Heart left ventricle (tissue), 16 donors: ENCODE measurements at regions not wholly inside any gene's neighbourhood (a gene's known extent, or its start where the extent isn't known, plus 50 kb on each side); places are given as distances from the start of the nearest gene placed in this dataset.
A peak's percentile ranks its signal among the peaks of the same experiment; 100 is the strongest.

Experiments
- ATAC-seq, 4 donors: fragments of 200-7000 bp; cut with Tn5 transposase; one replicate each; pipeline ENCODE4 v1.9.1; 2020 to 2022; ENCODE audit warnings: moderate library complexity in 4 of 4, mild to moderate bottlenecking in 3 of 4, moderate number of reproducible peaks in 1 of 4
- DNase-seq, 5 donors: peaks; one replicate each; pipeline ENCODE4 v3.0.0-alpha.2; 2020
- H3K27ac ChIP-seq, 12 donors: fragments of 200-600 bp; sonication (generic) in 4 of 12; one replicate each; pipeline versions ENCODE4 v1.5.0 to v1.8.0; 2016 to 2022; ENCODE audit warnings: mild to moderate bottlenecking in 2 of 12
- H3K27me3 ChIP-seq, 9 donors: fragments of 200-600 bp; sonication (generic) in 2 of 9; one replicate each; pipeline versions ENCODE4 v1.5.1 to v1.8.0; 2016 to 2022; ENCODE audit warnings: mild to moderate bottlenecking in 3 of 9
- H3K36me3 ChIP-seq, 9 donors: fragments of 200-600 bp; sonication (generic) in 2 of 9; one replicate each; pipeline versions ENCODE4 v1.5.0 to v1.8.0; 2018 to 2022; ENCODE audit warnings: mild to moderate bottlenecking in 2 of 9
- H3K4me1 ChIP-seq, 12 donors: fragments of 200-600 bp; sonication (generic) in 4 of 12; one replicate each; pipeline versions ENCODE4 v1.5.0 to v1.8.0; 2016 to 2022; ENCODE audit warnings: mild to moderate bottlenecking in 3 of 12
- H3K4me3 ChIP-seq, 12 donors: fragments of 200-600 bp; sonication (generic) in 4 of 12; one replicate each; pipeline versions ENCODE4 v1.5.0 to v1.8.0; 2017 to 2022; ENCODE audit warnings: mild to moderate bottlenecking in 9 of 12, moderate library complexity in 4 of 12
- H3K9me3 ChIP-seq, 12 donors: fragments of 200-600 bp; sonication (generic) in 4 of 12; one replicate each; pipeline versions ENCODE4 v1.5.0 to v1.8.0; 2016 to 2022; ENCODE audit warnings: mild to moderate bottlenecking in 1 of 12
- POLR2A ChIP-seq, 2 donors: fragments of 450-650 bp; IDR thresholded peaks; one replicate each; pipeline ENCODE4 v1.6.1; 2017; ENCODE audit warnings: antibody characterized with exemption in 2 of 2, mild to moderate bottlenecking in 2 of 2, moderate library complexity in 2 of 2
- whole genome bisulfite sequencing, 4 donors: extraction: QIAGEN DNeasy Blood & Tissue Kit in 2 of 4; methylation state at CpG; one replicate each; pipeline versions ENCODE4 v1.1.5 to v1.1.7; 2013 to 2018; 5-methylcytosine and 5-hydroxymethylcytosine counted together
- intact Hi-C, 10 donors: fragments of 100-400 bp; cut with DNase I; formaldehyde crosslinking; loops; one replicate each; pipeline versions ENCODE4 v1.11.1 to v1.14.2; 2022
- TF ChIP-seq, protein P1 (sequence below), 12 donors: fragments of 200-600 bp; sonication (generic) in 4 of 12; IDR thresholded peaks; one replicate each; pipeline versions ENCODE4 v1.5.0 to v1.8.0; 2018 to 2022; ENCODE audit warnings: antibody characterized with exemption in 12 of 12, mild to moderate bottlenecking in 5 of 12
- donor health status: ischemic (EF 13 %, LVEDD 7.1; RV severe dilation, severe dysfunction).
- donor health status: healthy with polysubstance abuse.
- donor health status: DM: no; HTN: yes; CAD: no.
- donor health status: DM: no; HTN: no; CAD: no.
- donor health status: ischemic (EF 25% LVEDD 6.9; RV normal size, moderate dysfunction).
- donor health status: ischemic (EF 25% LVEDD 5.7; RV mildly dilated, moderate dysfunction).
- donor health status: healthy.
- donor health status: DM: yes; HTN: yes; CAD: no.
- donor health status: ischemic (EF 35%, LVEDD 5.7; RV mildly dilated, moderate dysfunction).
- donor health status: nonischemic (EF 11% LVEDD 7.7; RV severe dilation, severe dysfunction).
- donor health status: DM: yes; HTN: yes; CAD: no.
- donor health status: PGD.
- donor health status: ischemic (EF 29% LVEDD 5.4; RV normal size, mild dysfunction).
- donor health status: nonischemic (EF 23%, LVEDD 6.1; RV moderate dilation, normal function).

DNA sequence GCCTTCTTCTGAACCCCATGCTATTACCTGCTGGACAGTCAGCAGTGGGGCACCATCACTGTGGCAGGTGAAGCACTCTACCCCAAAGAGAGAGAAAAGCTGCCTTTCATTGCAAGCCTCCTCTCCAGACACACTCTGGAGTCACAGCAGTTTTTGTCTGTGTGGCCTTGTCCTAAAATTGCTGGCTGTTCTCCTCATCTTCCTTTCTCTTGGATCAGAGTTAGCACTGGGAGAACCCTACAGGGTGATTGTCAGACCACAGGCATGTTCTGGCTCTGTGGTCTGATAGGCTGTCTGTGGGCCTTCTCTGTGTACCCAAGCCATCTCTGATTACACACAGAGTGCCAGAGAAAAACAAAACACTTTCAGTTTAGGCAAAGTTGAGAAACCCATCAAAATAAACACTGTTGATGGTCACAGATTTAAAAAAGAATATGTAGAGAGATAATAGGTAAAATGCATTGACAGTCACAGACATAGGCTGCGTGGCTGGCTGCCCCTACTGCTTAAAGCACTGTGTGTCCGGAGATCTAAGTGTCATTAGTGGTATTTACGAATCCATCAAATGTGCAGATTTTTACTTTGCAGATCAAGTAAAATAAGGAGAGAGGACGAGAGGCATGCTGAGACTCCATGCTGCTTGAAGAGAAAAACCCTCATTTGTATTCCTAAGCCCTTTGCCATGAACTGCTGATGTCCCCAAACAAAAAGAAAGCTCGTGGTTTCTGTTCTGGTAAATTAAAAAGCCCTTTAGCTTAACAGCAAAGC, 689.9 kb downstream of the TUSC7 start:
- intact Hi-C loops: no loop called here
- Histone ChIP-seq H3K27me3 (peaks cover 0 to 16% (median 0%) of the 10 kb centered on the region in 9 donors), H3K4me1 (peaks cover 0 to 6% (median 0%) of the 10 kb centered on the region in 12 donors), H3K36me3 (no peaks in the 10 kb centered on the region), H3K9me3 (no peaks in the 10 kb centered on the region), H3K27ac (no peak overlapping the region), H3K4me3 (peak overlapping the region in 1 of 12 donors; percentile 15)
- TF ChIP-seq, protein P1, sequence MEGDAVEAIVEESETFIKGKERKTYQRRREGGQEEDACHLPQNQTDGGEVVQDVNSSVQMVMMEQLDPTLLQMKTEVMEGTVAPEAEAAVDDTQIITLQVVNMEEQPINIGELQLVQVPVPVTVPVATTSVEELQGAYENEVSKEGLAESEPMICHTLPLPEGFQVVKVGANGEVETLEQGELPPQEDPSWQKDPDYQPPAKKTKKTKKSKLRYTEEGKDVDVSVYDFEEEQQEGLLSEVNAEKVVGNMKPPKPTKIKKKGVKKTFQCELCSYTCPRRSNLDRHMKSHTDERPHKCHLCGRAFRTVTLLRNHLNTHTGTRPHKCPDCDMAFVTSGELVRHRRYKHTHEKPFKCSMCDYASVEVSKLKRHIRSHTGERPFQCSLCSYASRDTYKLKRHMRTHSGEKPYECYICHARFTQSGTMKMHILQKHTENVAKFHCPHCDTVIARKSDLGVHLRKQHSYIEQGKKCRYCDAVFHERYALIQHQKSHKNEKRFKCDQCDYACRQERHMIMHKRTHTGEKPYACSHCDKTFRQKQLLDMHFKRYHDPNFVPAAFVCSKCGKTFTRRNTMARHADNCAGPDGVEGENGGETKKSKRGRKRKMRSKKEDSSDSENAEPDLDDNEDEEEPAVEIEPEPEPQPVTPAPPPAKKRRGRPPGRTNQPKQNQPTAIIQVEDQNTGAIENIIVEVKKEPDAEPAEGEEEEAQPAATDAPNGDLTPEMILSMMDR (IDR thresholded peaks at IDR 0.05): no peak
- TF ChIP-seq POLR2A (IDR thresholded peaks at IDR 0.05): no peak
- ATAC-seq (no peak), DNase-seq (no peak)
- WGBS, 4 donors: 40 to 53% (median 44%) methylated on average over 5 of the region's 5 CpGs

DNA sequence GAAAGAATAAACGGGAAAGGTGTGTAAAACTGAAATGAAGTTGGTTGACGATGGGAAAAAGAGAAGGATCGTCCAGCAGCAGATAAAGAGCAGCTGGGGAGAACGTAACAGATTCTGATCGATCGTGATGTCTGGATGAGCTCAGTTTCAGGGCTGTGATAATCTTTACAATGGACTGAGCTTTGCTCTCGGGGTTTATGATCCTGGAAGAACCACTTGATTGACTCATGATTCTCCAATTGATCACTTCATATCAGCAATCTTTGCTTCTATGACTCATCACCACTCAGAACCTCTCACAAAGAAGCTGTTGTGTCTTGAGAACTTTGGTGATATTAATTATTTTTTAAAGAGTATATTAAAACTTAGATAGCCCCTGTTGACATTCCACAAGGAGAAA, 690.7 kb downstream of the TUSC7 start:
- Histone ChIP-seq H3K4me3 (no peak overlapping the region), H3K27ac (no peak overlapping the region), H3K27me3 (peaks cover 0 to 16% (median 0%) of the 10 kb centered on the region in 9 donors), H3K9me3 (no peaks in the 10 kb centered on the region), H3K4me1 (peaks cover 0 to 6% (median 0%) of the 10 kb centered on the region in 12 donors), H3K36me3 (no peaks in the 10 kb centered on the region)
- 47 to 56% (median 54%) methylated on average over 7 of the region's 7 CpGs for WGBS, 4 donors
- no peak for ATAC-seq
- no peak for TF ChIP-seq POLR2A (IDR thresholded peaks at IDR 0.05)
- TF ChIP-seq, protein P1 (IDR thresholded peaks at IDR 0.05): no peak
- intact Hi-C loops: no loop called here
- DNase-seq: no peak

DNA sequence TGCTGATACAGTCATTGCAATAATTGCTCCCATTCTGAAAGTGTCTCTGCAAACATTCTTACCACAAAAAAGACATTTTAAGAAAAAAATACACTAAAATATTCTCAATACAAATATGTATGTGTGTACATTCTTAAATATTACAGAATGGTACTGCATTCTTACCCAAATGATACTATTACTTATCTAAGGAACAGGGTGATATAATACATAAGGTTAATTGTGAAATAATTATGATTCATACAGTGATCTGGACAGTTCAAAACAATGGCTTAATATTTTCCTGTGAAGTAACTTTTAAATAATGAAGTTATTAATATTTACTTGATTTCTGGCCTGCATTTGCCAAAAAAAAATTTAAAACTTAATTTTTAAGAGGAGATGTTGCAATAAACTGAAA, 694.6 kb downstream of the TUSC7 start:
- no peaks in the 10 kb centered on the region for H3K36me3 ChIP-seq
- H3K4me3 ChIP-seq: no peak overlapping the region
- no peak for DNase-seq
- TF ChIP-seq POLR2A (IDR thresholded peaks at IDR 0.05): no peak
- TF ChIP-seq, protein P1 (IDR thresholded peaks at IDR 0.05): no peak
- H3K27ac ChIP-seq: no peak overlapping the region
- intact Hi-C loops: no loop called here
- H3K4me1 ChIP-seq: peaks cover 0 to 4% (median 0%) of the 10 kb centered on the region in 12 donors
- no peaks in the 10 kb centered on the region for H3K27me3 ChIP-seq
- no peak for ATAC-seq
- H3K9me3 ChIP-seq: no peaks in the 10 kb centered on the region

DNA sequence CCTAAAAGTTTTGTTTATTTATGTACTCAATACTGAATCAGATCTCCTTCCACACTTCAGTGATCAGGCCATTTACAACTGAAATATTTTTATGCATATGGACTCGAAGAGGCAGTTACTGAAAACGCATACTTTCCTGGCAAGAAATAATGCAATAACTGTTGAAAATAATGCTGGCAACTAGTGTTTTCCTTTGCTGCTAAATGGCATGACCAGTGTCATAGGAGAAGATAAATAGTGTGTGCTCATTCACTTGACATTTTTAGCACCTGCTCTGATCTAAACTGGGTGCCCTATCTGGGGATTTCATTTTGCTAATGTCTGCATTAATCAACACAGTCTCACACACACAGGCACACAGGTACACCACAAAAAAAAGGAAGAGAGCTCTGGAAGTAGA, 695.2 kb downstream of the TUSC7 start:
- no peak overlapping the region for H3K27ac ChIP-seq
- no peak for DNase-seq
- TF ChIP-seq, protein P1 (IDR thresholded peaks at IDR 0.05): no peak
- no peak for TF ChIP-seq POLR2A (IDR thresholded peaks at IDR 0.05)
- H3K27me3 ChIP-seq: no peaks in the 10 kb centered on the region
- ATAC-seq: no peak
- H3K4me1 ChIP-seq: peaks cover 0 to 4% (median 0%) of the 10 kb centered on the region in 12 donors
- WGBS, 4 donors: 68 to 75% (median 73%) methylated on average over 2 of the region's 2 CpGs
- no peaks in the 10 kb centered on the region for H3K9me3 ChIP-seq
- H3K36me3 ChIP-seq: no peaks in the 10 kb centered on the region
- H3K4me3 ChIP-seq: no peak overlapping the region
- intact Hi-C loops: no loop called here
